WTC11 (cell line): ENCODE measurements at regions not wholly inside any gene's neighbourhood (a gene's known extent, or its start where the extent isn't known, plus 50 kb on each side); places are given as distances from the start of the nearest gene placed in this dataset.

Experiments
- ATAC-seq: fragments of 200-7000 bp; cut with Tn5 transposase; 2 replicates; pipeline ENCODE4 v1.10.0; 2021; ENCODE audit warnings: mild to moderate bottlenecking, moderate library complexity
- CTCF ChIA-PET: fragments of 300-600 bp; sonication (Branson Sonifier 250); formaldehyde crosslinking; loops from one replicate; lab custom pipeline; 2021; ENCODE audit warnings: antibody characterized with exemption; lab: Charles Lee
- POLR2A ChIA-PET: fragments of 350-600 bp; sonication (Branson Sonifier 250); formaldehyde crosslinking; loops from one replicate; lab custom pipeline; 2021; ENCODE audit warnings: antibody characterized with exemption; lab: Charles Lee
- DNase-seq: peaks from one replicate; pipeline ENCODE4 v3.0.0; 2021; ENCODE audit warnings: low spot score
- H3K27ac Mint-ChIP-seq: 2 replicates; pipeline ENCODE4 v1.8.0; 2021; ENCODE audit warnings: mixed read lengths
- H3K27me3 Mint-ChIP-seq: 2 replicates; pipeline ENCODE4 v1.8.0; 2021; ENCODE audit warnings: low read depth, mild to moderate bottlenecking, moderate library complexity, mixed read lengths
- H3K36me3 Mint-ChIP-seq: 2 replicates; pipeline ENCODE4 v1.8.0; 2021; ENCODE audit warnings: mixed read lengths
- H3K4me1 Mint-ChIP-seq: 2 replicates; pipeline ENCODE4 v1.8.0; 2022; ENCODE audit warnings: mixed read lengths
- H3K4me3 Mint-ChIP-seq: 2 replicates; pipeline ENCODE4 v1.8.0; 2021; ENCODE audit warnings: mild to moderate bottlenecking, moderate library complexity, mixed read lengths
- H3K9me3 Mint-ChIP-seq: 2 replicates; pipeline ENCODE4 v1.8.0; 2021; ENCODE audit warnings: mixed read lengths
- ATF1 ChIP-seq: sonication (generic); formaldehyde crosslinking; IDR thresholded peaks from 2 replicates; pipeline ENCODE4 v1.8.1; 2023; ENCODE audit warnings: mild to moderate bottlenecking, moderate library complexity, missing genetic modification reagents
- CBFB ChIP-seq: sonication (generic); formaldehyde crosslinking; IDR thresholded peaks from 2 replicates; pipeline ENCODE4 v1.8.1; 2022; ENCODE audit warnings: mild to moderate bottlenecking, low read depth, missing genetic modification reagents
- CDX4 ChIP-seq: fragments of 250-450 bp; sonication (Bioruptor Pico); IDR thresholded peaks from 2 replicates; pipeline ENCODE4 v1.9.0; 2021; ENCODE audit warnings: moderate library complexity, mild to moderate bottlenecking, inconsistent platforms, borderline replicate concordance
- E2F4 ChIP-seq: sonication (generic); formaldehyde crosslinking; IDR thresholded peaks from 2 replicates; pipeline ENCODE4 v1.8.1; 2022; ENCODE audit warnings: low read depth, mild to moderate bottlenecking, moderate library complexity, missing genetic modification reagents, borderline replicate concordance
- E2F5 ChIP-seq: sonication (generic); formaldehyde crosslinking; IDR thresholded peaks from 2 replicates; pipeline ENCODE4 v1.8.1; 2022; ENCODE audit warnings: mild to moderate bottlenecking, moderate library complexity, missing genetic modification reagents
- ETV6 ChIP-seq: sonication (generic); formaldehyde crosslinking; IDR thresholded peaks from 2 replicates; pipeline ENCODE4 v1.8.1; 2022; ENCODE audit warnings: mild to moderate bottlenecking, missing genetic modification reagents
- FOXP4 ChIP-seq: sonication (generic); formaldehyde crosslinking; IDR thresholded peaks from 2 replicates; pipeline ENCODE4 v1.8.0; 2022; ENCODE audit warnings: mild to moderate bottlenecking, missing genetic modification reagents
- GRHL2 ChIP-seq: fragments of 250-450 bp; sonication (Bioruptor Pico); IDR thresholded peaks from 2 replicates; pipeline ENCODE4 v1.8.0; 2022; ENCODE audit warnings: mild to moderate bottlenecking, moderate library complexity; ENCODE audit not compliant: insufficient replicate concordance, severe bottlenecking
- GTF2I ChIP-seq: fragments of 250-450 bp; sonication (Bioruptor Pico); conservative IDR thresholded peaks from 2 replicates; pipeline ENCODE4 v1.4.0; 2021; ENCODE audit warnings: mild to moderate bottlenecking
- IRF2 ChIP-seq: sonication (generic); formaldehyde crosslinking; IDR thresholded peaks from 2 replicates; pipeline ENCODE4 v1.8.0; 2022; ENCODE audit warnings: low read depth, missing genetic modification reagents, borderline replicate concordance
- NFATC4 ChIP-seq: fragments of 250-450 bp; sonication (Bioruptor Pico); IDR thresholded peaks from 2 replicates; pipeline ENCODE4 v1.9.0; 2021; ENCODE audit warnings: mild to moderate bottlenecking
- NR1H2 ChIP-seq: sonication (generic); formaldehyde crosslinking; IDR thresholded peaks from 2 replicates; pipeline ENCODE4 v1.9.0; 2021; ENCODE audit warnings: mild to moderate bottlenecking, moderate library complexity, missing genetic modification reagents
- NR3C1 ChIP-seq: sonication (generic); formaldehyde crosslinking; conservative IDR thresholded peaks from 2 replicates; pipeline ENCODE4 v1.8.1; 2023; ENCODE audit warnings: low read depth, mild to moderate bottlenecking, missing genetic modification reagents
- OVOL2 ChIP-seq: fragments of 250-450 bp; sonication (Bioruptor Pico); IDR thresholded peaks from 2 replicates; pipeline ENCODE4 v1.9.0; 2021; ENCODE audit warnings: mild to moderate bottlenecking, borderline replicate concordance
- SMAD4 ChIP-seq: sonication (generic); formaldehyde crosslinking; IDR thresholded peaks from 2 replicates; pipeline ENCODE4 v1.8.0; 2022; ENCODE audit warnings: mild to moderate bottlenecking, missing genetic modification reagents
- SP1 ChIP-seq: sonication (generic); formaldehyde crosslinking; conservative IDR thresholded peaks from 2 replicates; pipeline ENCODE4 v1.8.1; 2022; ENCODE audit warnings: missing genetic modification reagents
- TEAD4 ChIP-seq: sonication (generic); formaldehyde crosslinking; IDR thresholded peaks from 2 replicates; pipeline ENCODE4 v1.8.0; 2022; ENCODE audit warnings: mild to moderate bottlenecking, missing genetic modification reagents
- ZNF219 ChIP-seq: sonication (generic); formaldehyde crosslinking; IDR thresholded peaks from 2 replicates; pipeline ENCODE4 v1.8.0; 2023; ENCODE audit warnings: missing genetic modification reagents, mild to moderate bottlenecking, borderline replicate concordance
- TF ChIP-seq, protein P1 (sequence below): sonication (generic); formaldehyde crosslinking; IDR thresholded peaks from 2 replicates; pipeline ENCODE4 v1.8.0; 2022; ENCODE audit warnings: mild to moderate bottlenecking, missing genetic modification reagents
- TF ChIP-seq, protein P2 (sequence below): fragments of 250-450 bp; sonication (Bioruptor Pico); IDR thresholded peaks from 2 replicates; pipeline ENCODE4 v1.9.0; 2021; ENCODE audit warnings: mild to moderate bottlenecking, borderline replicate concordance
- TF ChIP-seq, protein P3 (sequence below): fragments of 250-450 bp; sonication (Bioruptor Pico); IDR thresholded peaks from 2 replicates; pipeline ENCODE4 v2.1.2; 2022; ENCODE audit warnings: mild to moderate bottlenecking, moderate library complexity

GRCh38 chr10:125392154-125392553, 231.8 kb upstream of the CTBP2 start:
- no peak for DNase-seq
- no peak for TF ChIP-seq ETV6 (CRISPR knock-in tag)
- no peak for TF ChIP-seq ATF1
- no peak for TF ChIP-seq NR3C1 (CRISPR knock-in tag)
- TF ChIP-seq CBFB (CRISPR knock-in tag), result no peak
- no peak for TF ChIP-seq NR1H2 (CRISPR knock-in tag)
- TF ChIP-seq, protein P1, sequence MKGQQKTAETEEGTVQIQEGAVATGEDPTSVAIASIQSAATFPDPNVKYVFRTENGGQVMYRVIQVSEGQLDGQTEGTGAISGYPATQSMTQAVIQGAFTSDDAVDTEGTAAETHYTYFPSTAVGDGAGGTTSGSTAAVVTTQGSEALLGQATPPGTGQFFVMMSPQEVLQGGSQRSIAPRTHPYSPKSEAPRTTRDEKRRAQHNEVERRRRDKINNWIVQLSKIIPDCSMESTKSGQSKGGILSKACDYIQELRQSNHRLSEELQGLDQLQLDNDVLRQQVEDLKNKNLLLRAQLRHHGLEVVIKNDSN (CRISPR knock-in tag), result no peak
- no peak for TF ChIP-seq OVOL2
- TF ChIP-seq E2F5, result no peak
- no peak for TF ChIP-seq CDX4 (CRISPR knock-in tag)
- TF ChIP-seq TEAD4 (CRISPR knock-in tag), result no peak
- no peak for TF ChIP-seq E2F4 (CRISPR knock-in tag)
- no peak for TF ChIP-seq GTF2I (CRISPR knock-in tag)
- TF ChIP-seq FOXP4 (CRISPR knock-in tag), result no peak
- no peak for TF ChIP-seq SMAD4
- TF ChIP-seq, all 79 proteins: peak for 0
- Mint-ChIP-seq H3K27ac (no peak overlapping the region), H3K36me3 (peaks cover 13% of the 10 kb centered on the region), H3K9me3 (peaks cover 31% of the 10 kb centered on the region), H3K4me3 (no peak overlapping the region), H3K27me3 (no peaks in the 10 kb centered on the region), H3K4me1 (no peaks in the 10 kb centered on the region)
- POLR2A ChIA-PET, result no interaction called here
- ATAC-seq, result no peak
- CTCF ChIA-PET, result interaction anchor here (1.4 kb wide), 1 partner anchor 22 kb away, joined by 3 read pairs; no protein-coding TSS in a partner anchor

GRCh38 chr10:125389648-125390047, 229.3 kb upstream of the CTBP2 start:
- ChIA-PET CTCF (no interaction called here), POLR2A (no interaction called here)
- H3K4me3 Mint-ChIP-seq, result no peak overlapping the region

More at GRCh38 chr10:125389648-125390047, 229.3 kb upstream of the CTBP2 start:
- H3K4me1 Mint-ChIP-seq, result no peaks in the 10 kb centered on the region
- H3K27ac Mint-ChIP-seq, result no peak overlapping the region
- H3K27me3 Mint-ChIP-seq, result no peaks in the 10 kb centered on the region
- TF ChIP-seq, protein P2, sequence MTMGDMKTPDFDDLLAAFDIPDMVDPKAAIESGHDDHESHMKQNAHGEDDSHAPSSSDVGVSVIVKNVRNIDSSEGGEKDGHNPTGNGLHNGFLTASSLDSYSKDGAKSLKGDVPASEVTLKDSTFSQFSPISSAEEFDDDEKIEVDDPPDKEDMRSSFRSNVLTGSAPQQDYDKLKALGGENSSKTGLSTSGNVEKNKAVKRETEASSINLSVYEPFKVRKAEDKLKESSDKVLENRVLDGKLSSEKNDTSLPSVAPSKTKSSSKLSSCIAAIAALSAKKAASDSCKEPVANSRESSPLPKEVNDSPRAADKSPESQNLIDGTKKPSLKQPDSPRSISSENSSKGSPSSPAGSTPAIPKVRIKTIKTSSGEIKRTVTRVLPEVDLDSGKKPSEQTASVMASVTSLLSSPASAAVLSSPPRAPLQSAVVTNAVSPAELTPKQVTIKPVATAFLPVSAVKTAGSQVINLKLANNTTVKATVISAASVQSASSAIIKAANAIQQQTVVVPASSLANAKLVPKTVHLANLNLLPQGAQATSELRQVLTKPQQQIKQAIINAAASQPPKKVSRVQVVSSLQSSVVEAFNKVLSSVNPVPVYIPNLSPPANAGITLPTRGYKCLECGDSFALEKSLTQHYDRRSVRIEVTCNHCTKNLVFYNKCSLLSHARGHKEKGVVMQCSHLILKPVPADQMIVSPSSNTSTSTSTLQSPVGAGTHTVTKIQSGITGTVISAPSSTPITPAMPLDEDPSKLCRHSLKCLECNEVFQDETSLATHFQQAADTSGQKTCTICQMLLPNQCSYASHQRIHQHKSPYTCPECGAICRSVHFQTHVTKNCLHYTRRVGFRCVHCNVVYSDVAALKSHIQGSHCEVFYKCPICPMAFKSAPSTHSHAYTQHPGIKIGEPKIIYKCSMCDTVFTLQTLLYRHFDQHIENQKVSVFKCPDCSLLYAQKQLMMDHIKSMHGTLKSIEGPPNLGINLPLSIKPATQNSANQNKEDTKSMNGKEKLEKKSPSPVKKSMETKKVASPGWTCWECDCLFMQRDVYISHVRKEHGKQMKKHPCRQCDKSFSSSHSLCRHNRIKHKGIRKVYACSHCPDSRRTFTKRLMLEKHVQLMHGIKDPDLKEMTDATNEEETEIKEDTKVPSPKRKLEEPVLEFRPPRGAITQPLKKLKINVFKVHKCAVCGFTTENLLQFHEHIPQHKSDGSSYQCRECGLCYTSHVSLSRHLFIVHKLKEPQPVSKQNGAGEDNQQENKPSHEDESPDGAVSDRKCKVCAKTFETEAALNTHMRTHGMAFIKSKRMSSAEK (CRISPR knock-in tag), result no peak
- no peak for TF ChIP-seq ETV6 (CRISPR knock-in tag)
- no peak for TF ChIP-seq NFATC4 (CRISPR knock-in tag)
- TF ChIP-seq SP1 (CRISPR knock-in tag), result no peak
- TF ChIP-seq, protein P3, sequence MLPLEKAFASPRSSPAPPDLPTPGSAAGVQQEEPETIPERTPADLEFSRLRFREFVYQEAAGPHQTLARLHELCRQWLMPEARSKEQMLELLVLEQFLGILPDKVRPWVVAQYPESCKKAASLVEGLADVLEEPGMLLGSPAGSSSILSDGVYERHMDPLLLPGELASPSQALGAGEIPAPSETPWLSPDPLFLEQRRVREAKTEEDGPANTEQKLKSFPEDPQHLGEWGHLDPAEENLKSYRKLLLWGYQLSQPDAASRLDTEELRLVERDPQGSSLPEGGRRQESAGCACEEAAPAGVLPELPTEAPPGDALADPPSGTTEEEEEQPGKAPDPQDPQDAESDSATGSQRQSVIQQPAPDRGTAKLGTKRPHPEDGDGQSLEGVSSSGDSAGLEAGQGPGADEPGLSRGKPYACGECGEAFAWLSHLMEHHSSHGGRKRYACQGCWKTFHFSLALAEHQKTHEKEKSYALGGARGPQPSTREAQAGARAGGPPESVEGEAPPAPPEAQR (CRISPR knock-in tag), result no peak
- no peak for TF ChIP-seq GRHL2 (CRISPR knock-in tag)
- TF ChIP-seq ZNF219 (CRISPR knock-in tag), result no peak
- TF ChIP-seq IRF2, result no peak
- TF ChIP-seq, all 79 proteins: peak for 0
- H3K9me3 Mint-ChIP-seq, result peaks cover 31% of the 10 kb centered on the region
- peaks cover 13% of the 10 kb centered on the region for H3K36me3 Mint-ChIP-seq
- no peak for DNase-seq
- ATAC-seq, result no peak
